ENCODE measurements at regions not wholly inside any gene's neighbourhood (a gene's known extent, or its start where the extent isn't known, plus 50 kb on each side); places are given as distances from the start of the nearest gene placed in this dataset.
"Not testable (repeated sequence)": the region's sequence is repeated elsewhere in the genome, so short reads cannot be mapped to it uniquely, and the experiment has no call there.

DNA sequence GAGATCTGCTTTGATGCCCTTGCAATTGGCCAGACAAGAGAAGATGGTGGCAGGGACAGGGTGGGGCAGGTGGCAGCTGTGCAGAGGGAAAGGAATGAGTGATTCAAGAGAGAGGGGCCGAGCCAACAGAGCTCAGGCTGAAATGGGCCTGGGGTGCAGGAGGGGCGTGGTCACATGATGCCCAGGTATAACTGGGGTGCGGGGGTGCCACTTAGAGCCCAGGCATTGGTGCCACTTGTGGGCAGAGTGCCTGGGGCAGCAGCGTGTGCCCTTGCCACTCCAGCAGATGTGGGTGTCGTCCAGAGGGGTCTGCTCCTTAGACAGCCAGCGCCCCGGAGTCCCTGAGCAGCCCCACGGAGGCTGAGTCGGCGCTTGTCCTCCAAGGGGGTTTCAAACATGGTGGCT is 88.7 kb downstream of the PLXNA1 start:
- DNase-seq (ENCODE audit: low read depth, low spot score): no peak

GRCh38 chr3:127072221-127072771 is 89.4 kb downstream of the PLXNA1 start:
- no peak for DNase-seq (ENCODE audit: low read depth, low spot score)

- no peak for DNase-seq (ENCODE audit: low read depth, low spot score)
Measured at GRCh38 chr3:127072971-127073783, 90.3 kb downstream of the PLXNA1 start.

- DNase-seq (ENCODE audit: low read depth, low spot score): no peak
Measured at GRCh38 chr3:127073941-127074820, 91.3 kb downstream of the PLXNA1 start.

- DNase-seq (ENCODE audit: low read depth, low spot score): peak; percentile 10
Measured at GRCh38 chr3:127074900-127075360, 92.0 kb downstream of the PLXNA1 start.

DNA sequence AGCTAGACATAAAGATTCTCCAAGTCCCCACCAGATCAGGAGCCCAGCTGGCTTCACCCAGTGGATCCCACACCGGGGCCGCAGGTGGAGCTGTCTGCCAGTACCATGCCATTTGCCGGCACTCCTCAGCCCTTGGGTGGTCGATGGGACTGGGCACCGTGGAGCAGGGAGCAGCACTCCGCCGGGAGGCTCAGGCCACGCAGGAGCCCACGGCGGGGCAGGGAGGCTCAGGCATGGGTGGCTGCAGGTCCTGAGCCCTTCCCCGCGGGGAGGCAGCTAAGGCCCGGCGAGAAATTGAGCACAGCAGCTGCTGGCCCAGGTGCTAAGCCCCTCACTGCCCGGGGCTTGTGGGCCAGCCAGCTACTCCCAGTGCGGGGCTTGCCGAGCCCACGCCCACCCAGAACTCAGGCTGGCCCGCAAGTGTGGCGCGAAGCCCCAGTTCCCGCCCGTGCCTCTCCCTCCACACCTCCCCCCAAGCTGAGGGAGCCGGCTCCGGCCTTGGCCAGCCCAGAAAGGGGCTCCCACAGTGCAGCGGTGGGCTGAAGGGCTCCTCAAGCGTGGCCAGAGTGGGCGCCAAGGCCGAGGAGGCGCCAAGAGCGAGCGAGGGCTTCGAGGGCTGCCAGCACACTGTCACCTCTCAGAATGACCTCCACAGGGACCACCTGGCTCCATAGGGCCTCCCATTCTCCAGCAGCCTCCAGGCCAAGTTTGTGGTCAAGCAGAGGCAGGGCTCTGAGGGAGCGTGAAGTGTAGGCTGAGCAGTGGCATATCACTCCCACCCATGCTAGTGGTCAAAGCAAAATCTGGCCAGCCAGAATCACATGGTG is 93.5 kb downstream of the PLXNA1 start:
- not testable (repeated sequence) for DNase-seq (ENCODE audit: low read depth, low spot score)

DNA sequence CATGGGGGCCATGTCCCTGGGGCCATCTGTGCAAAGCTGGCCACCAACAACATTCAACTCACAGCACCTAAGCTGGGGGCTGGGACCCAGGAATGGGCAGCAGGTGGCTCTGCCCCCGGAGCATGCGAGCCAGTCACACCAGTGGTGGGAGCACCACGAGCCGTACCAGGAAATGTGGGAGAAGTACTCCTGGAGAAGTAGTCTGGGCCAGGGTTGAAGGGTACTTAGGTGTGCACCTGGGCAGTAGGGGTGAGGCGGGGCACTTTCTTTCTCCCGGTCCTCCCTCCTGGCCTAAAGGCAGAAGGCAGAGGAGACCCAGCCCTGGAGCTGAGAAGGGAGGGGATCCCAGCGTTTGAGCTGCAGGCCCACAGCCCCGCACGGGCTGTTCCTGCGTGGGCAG is 94.2 kb downstream of the PLXNA1 start:
- no peak for DNase-seq (ENCODE audit: low read depth, low spot score)

- DNase-seq (ENCODE audit: low read depth, low spot score): no peak
Measured at GRCh38 chr3:127077505-127078064, 94.7 kb downstream of the PLXNA1 start.

DNA sequence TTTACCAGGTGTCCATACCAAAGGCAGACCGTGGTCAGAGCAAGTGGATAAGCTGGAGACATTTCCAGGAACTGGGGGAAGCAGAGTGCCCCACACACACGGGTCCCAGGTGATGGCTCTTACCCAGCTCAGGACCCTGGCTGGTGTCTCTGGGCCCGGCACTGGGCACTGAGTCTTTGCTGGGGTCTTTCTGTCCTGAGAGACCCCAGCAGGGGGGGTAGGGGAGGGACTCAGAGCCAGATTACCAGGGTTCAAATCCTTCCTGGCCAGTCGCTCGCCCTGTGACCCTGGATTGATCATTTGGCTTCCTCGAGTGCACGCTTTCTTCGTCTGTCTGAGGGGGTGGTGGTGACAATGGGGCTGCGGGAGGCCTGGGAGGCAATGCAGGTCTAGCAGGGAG is 95.7 kb downstream of the PLXNA1 start:
- no peak for DNase-seq (ENCODE audit: low read depth, low spot score)

DNA sequence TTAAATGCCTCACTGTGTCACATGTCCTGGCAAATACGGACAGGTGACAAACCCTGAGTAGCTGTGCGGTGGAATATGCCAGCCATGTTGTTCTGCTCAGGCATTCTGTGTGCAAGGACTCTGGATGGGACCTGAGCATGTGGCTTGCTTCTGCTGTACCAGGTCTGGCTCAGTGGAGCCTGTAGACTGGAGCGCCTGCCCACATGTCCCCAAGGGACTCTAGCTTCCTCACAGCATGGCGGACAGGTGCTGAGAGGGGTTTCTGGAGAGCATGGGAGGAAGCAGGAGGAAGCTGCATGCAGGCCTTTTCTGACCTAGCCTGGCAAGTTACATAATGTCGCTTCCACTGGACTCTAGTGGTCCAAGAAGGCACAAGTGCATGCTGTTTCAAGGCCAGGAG is 96.3 kb downstream of the PLXNA1 start:
- no peak for DNase-seq (ENCODE audit: low read depth, low spot score)

DNA sequence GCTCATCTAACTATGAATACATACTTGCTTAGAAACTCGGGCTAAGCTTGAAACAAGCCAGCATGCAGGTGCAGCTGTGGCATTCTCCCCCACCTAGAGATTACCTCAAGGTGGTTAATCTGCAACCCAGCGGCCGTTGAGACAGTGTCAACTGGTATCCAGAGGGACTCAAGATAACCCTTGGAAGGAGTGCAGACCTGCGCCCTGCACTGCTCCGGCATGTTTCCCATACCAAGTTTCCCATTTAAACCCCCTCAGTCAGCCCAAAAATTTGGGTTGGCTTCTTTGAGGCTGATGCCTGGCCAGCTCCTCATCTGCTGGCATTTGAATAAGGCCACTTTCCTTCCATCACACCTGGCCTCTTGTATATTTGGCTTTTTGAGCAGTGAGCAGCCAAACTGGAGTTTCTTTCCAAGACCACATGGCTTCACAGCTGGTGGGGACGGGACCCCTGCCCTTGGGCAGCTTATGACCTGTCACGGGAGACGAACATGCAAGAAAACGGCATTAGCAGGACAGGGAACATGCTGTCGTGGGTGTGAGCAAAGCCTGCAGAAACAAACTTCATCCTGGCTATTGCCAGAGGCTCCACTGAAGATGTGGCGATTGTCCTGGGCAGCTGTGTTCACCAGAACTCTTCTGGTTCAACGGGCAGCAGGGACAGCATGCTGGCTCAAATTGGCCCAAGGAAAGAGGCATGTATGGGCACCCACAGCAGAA is 98.2 kb downstream of the PLXNA1 start:
- no peak for DNase-seq (ENCODE audit: low read depth, low spot score)

- no peak for DNase-seq (ENCODE audit: low read depth, low spot score)
Measured at GRCh38 chr3:127082066-127082465, 99.2 kb downstream of the PLXNA1 start.

DNA sequence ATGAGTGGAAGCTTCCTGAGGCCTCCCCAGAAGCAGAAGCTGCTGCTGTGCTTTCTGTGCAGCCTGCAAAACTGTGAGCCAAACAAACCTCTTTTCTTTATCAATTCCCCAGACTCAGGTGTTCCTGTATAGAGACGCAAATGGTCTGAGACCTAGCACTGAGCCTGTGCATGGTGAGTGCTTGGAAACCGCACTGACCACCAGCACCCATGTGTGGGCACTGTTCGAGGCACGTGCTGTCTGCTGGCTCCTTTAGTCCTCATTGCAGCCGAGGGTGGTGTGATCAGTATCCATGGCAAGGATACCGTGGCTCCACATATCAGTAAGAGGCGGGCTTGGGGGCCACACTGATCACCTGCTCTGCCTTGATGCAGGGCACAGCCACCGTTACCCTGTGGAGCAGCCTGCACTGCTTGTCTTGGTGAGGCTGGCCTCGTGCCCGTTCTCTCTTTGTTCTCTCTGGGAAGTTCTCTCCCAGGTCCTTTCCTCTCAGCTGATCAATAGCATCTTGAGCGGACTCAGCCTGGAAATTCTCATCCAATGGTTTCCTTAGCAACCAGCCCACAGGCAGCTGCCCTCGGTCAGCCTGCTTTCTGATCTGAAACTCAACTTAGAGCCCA is 101.0 kb downstream of the PLXNA1 start:
- no peak for DNase-seq (ENCODE audit: low read depth, low spot score)

GRCh38 chr3:127084401-127084990 is 101.6 kb downstream of the PLXNA1 start:
- DNase-seq (ENCODE audit: low read depth, low spot score): no peak

GRCh38 chr3:127085576-127085975 is 102.7 kb downstream of the PLXNA1 start:
- DNase-seq (ENCODE audit: low read depth, low spot score): no peak

DNA sequence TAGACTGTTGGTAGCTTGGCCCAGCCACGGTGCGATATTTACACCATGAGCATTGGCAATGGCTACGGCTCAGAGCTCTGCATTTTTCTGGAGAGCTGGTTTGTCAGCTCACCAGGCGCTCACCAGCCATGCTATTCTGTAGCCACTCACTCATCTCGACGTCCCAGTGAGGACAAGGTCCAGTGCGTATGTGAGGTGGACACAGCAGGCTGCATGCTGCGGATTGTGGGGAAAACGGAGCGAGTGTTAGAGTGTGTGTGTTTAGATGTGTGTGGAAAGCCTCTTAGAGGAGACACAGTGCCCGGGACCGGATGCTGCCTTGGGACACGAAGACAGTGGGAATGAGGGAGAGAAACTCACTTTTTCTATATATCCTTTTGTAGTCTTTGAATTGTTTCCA is 103.7 kb downstream of the PLXNA1 start:
- not testable (repeated sequence) for DNase-seq (ENCODE audit: low read depth, low spot score)

- DNase-seq (ENCODE audit: low read depth, low spot score): no peak
Measured at GRCh38 chr3:127087441-127087840, 104.5 kb downstream of the PLXNA1 start.

- no peak for DNase-seq (ENCODE audit: low read depth, low spot score)
Measured at GRCh38 chr3:127088511-127089351, 104.2 kb upstream of the PRR23E start.
